Endothelial cell of umbilical vein (primary cell): ENCODE measurements at regions not wholly inside any gene's neighbourhood (a gene's known extent, or its start where the extent isn't known, plus 50 kb on each side); places are given as distances from the start of the nearest gene placed in this dataset.

Source experiments
- BruUV-seq: library from RNA; stranded (reverse); fragments of 400-500 nt; replicated peaks from 2 replicates; lab custom pipeline; 2021; lab: Mats Ljungman, UMichigan
- CTCF ChIA-PET: fragments of 300-600, 350-600 bp; sonication (Branson Sonifier 250); formaldehyde crosslinking; loops from one replicate; lab custom pipeline; 2021; ENCODE audit warnings: antibody characterized with exemption, inconsistent platforms; lab: Charles Lee
- POLR2A ChIA-PET: fragments of 300-600, 350-600 bp; sonication (Branson Sonifier 250); formaldehyde crosslinking; loops from one replicate; lab custom pipeline; 2021; ENCODE audit warnings: antibody characterized with exemption, inconsistent platforms; lab: Charles Lee
- DNase-seq: peaks from one replicate; pipeline ENCODE4 v3.0.0-alpha.2; 2011; ENCODE audit warnings: low read depth, low spot score
- FAIRE-seq: peaks from 2 replicates; lab custom pipeline; 2011; peaks lifted over from hg19 to GRCh38; lab: Jason Lieb, UNC
- H2AFZ ChIP-seq: 2 replicates; pipeline ENCODE4 v1.6.0; 2012; ENCODE audit warnings: low read depth, low read length, control low read depth, inconsistent platforms
- H3K27ac ChIP-seq: 2 replicates; pipeline ENCODE4 v1.5.1; 2011; ENCODE audit warnings: low read depth, mild to moderate bottlenecking, control low read depth, low read length, moderate library complexity; ENCODE audit not compliant: insufficient read depth
- H3K27me3 ChIP-seq, 2 experiments: 2 replicates each; pipeline versions ENCODE4 v1.6.0 to v1.6.1; 2011; ENCODE audit warnings: low read length in 2 of 2, mixed read lengths in 1 of 2; ENCODE audit not compliant: control insufficient read depth in 2 of 2, insufficient read depth in 2 of 2
- H3K36me3 ChIP-seq, 2 experiments: 2 replicates in 1 of 2; 3 replicates in 1 of 2; pipeline ENCODE4 v1.5.1; 2011; ENCODE audit warnings: low read length in 2 of 2, mild to moderate bottlenecking in 1 of 2, moderate library complexity in 1 of 2; ENCODE audit not compliant: control insufficient read depth in 2 of 2, insufficient read depth in 2 of 2; ENCODE audit errors: extremely low read depth in 1 of 2
- H3K4me1 ChIP-seq: 3 replicates; pipeline ENCODE4 v1.5.1; 2011; ENCODE audit warnings: mild to moderate bottlenecking, low read length; ENCODE audit not compliant: control insufficient read depth, insufficient read depth; ENCODE audit errors: extremely low read depth
- H3K4me2 ChIP-seq: 2 replicates; pipeline ENCODE4 v1.6.1; 2011; ENCODE audit warnings: low read length, control low read depth, mixed read lengths; ENCODE audit not compliant: insufficient read depth
- H3K4me3 ChIP-seq, 3 experiments: fragments of 200-600 bp in 1 of 3; sonication (generic), shearing (Covaris generic) in 1 of 3; replicated peaks in 1 of 3; 2 replicates each; pipeline ENCODE4 v1.5.1; 2011 to 2016; ENCODE audit warnings: control low read depth in 3 of 3, low read length in 3 of 3, mild to moderate bottlenecking in 2 of 3, inconsistent platforms in 1 of 3, low read depth in 1 of 3, moderate library complexity in 1 of 3; ENCODE audit not compliant: insufficient read depth in 1 of 3
- H3K79me2 ChIP-seq: 2 replicates; pipeline ENCODE4 v1.6.0; 2012; ENCODE audit warnings: low read length, inconsistent platforms; ENCODE audit not compliant: control insufficient read depth, insufficient read depth
- H3K9ac ChIP-seq: replicated peaks from 2 replicates; pipeline ENCODE3; 2011; ENCODE audit warnings: low read length, control low read depth; ENCODE audit not compliant: insufficient read depth; ENCODE audit errors: extremely low read depth
- H3K9me1 ChIP-seq: replicated peaks from 3 replicates; pipeline ENCODE4 v1.6.0; 2011; ENCODE audit warnings: mild to moderate bottlenecking, low read length; ENCODE audit not compliant: control insufficient read depth, insufficient read depth; ENCODE audit errors: extremely low read depth
- H3K9me3 ChIP-seq: replicated peaks from 2 replicates; pipeline ENCODE4 v1.5.1; 2012; ENCODE audit warnings: low read length, inconsistent platforms; ENCODE audit not compliant: control insufficient read depth, insufficient read depth
- H4K20me1 ChIP-seq: replicated peaks from 2 replicates; pipeline ENCODE3; 2011; ENCODE audit warnings: mild to moderate bottlenecking, low read length; ENCODE audit not compliant: control insufficient read depth, insufficient read depth; ENCODE audit errors: extremely low read depth
- CTCF ChIP-seq, 2 donors: IDR thresholded peaks; 1 replicate in 1 of 2; 2 replicates in 1 of 2; pipeline ENCODE4 v1.5.1; 2011; ENCODE audit warnings: low read length in 2 of 2, mild to moderate bottlenecking in 2 of 2, moderate library complexity in 2 of 2, control low read depth in 1 of 2, inconsistent platforms in 1 of 2, low read depth in 1 of 2; ENCODE audit not compliant: insufficient read depth in 1 of 2; ENCODE audit errors: extremely low read depth in 1 of 2
- EZH2 ChIP-seq: IDR thresholded peaks from 2 replicates; pipeline ENCODE4 v1.6.1; 2012; ENCODE audit warnings: borderline replicate concordance, low read depth, mild to moderate bottlenecking, moderate library complexity, low read length, inconsistent platforms; ENCODE audit not compliant: severe bottlenecking
- FOS ChIP-seq: IDR thresholded peaks from 2 replicates; pipeline ENCODE4 v1.6.1; 2011; ENCODE audit warnings: mild to moderate bottlenecking, low read length, moderate library complexity, borderline replicate concordance; ENCODE audit not compliant: insufficient read depth
- GATA2 ChIP-seq: IDR thresholded peaks from 2 replicates; pipeline ENCODE4 v1.7.0; 2011; ENCODE audit warnings: low read depth, mild to moderate bottlenecking, moderate library complexity, mixed read lengths, low read length; ENCODE audit not compliant: insufficient read length, insufficient read depth
- JUN ChIP-seq: IDR thresholded peaks from 2 replicates; pipeline ENCODE4 v1.6.1; 2011; ENCODE audit warnings: borderline replicate concordance, low read depth; ENCODE audit not compliant: insufficient read length, insufficient read depth
- MAX ChIP-seq: IDR thresholded peaks from 2 replicates; pipeline ENCODE4 v1.6.1; 2011; ENCODE audit not compliant: insufficient read depth, insufficient read length
- MYC ChIP-seq: IDR thresholded peaks from one replicate; pipeline ENCODE4 v1.6.1; 2011; ENCODE audit warnings: mild to moderate bottlenecking, low read depth, low read length
- POLR2A ChIP-seq: IDR thresholded peaks from 2 replicates; pipeline ENCODE4 v1.6.1; 2012; ENCODE audit warnings: low read depth, mild to moderate bottlenecking, control low read depth, low read length
- POLR2AphosphoS5 ChIP-seq: IDR thresholded peaks from 2 replicates; pipeline ENCODE4 v1.6.1; 2012; ENCODE audit warnings: low read depth, mild to moderate bottlenecking, control low read depth, low read length, moderate library complexity; ENCODE audit not compliant: insufficient read depth
- dilution Hi-C: fragments of 300-500 bp; cut with MboI; formaldehyde crosslinking; loops from one replicate; pipeline ENCODE4 v1.15.0; 2019; ENCODE audit warnings: low sequenced_read_pairs; ENCODE audit not compliant: extremely low pct_ligation_motif_present
- intact Hi-C: fragments of 100-400 bp; cut with micrococcal nuclease; formaldehyde crosslinking; loops from one replicate; pipeline ENCODE4 v1.10.0; 2022

- Histone ChIP-seq H3K4me1 (no peaks in the 10 kb centered on the region), H2AFZ (no peak overlapping the region), H4K20me1 (no peaks in the 10 kb centered on the region), H3K4me3 (no peak overlapping the region), H3K79me2 (no peaks in the 10 kb centered on the region), H3K36me3 (no peaks in the 10 kb centered on the region), H3K4me2 (no peak overlapping the region), H3K9me1 (no peaks in the 10 kb centered on the region), H3K9me3 (no peaks in the 10 kb centered on the region), H3K27me3 (no peaks in the 10 kb centered on the region), H3K27ac (no peak overlapping the region), H3K9ac (no peak overlapping the region)
- CTCF ChIA-PET, result interaction anchor here (1.3 kb wide), 1 partner anchor 9 kb away, joined by 3 read pairs; no protein-coding TSS in a partner anchor
- dilution Hi-C loops (no loop called here), intact Hi-C loops (no loop called here)
- no peak for FAIRE-seq
- BruUV-seq, result no TSS peak
- no peak for DNase-seq
- TF ChIP-seq CTCF (IDR thresholded peaks at IDR 0.05; ENCODE audit: extremely low read depth in 1 of 2, insufficient read depth in 1 of 2, low read depth in 1 of 2, low read length in 2 of 2) (no peak), FOS (no peak), POLR2AphosphoS5 (no peak), MAX (no peak), GATA2 (no peak), EZH2 (no peak), JUN (no peak), POLR2A (no peak), MYC (no peak)
- POLR2A ChIA-PET, result no interaction called here
These were observed 601.4 kb upstream of the NOVA1 start for GRCh38 chr14:27199272-27199671.
